Pancreas (tissue), 10 donors: ENCODE measurements at regions not wholly inside any gene's neighbourhood (a gene's known extent, or its start where the extent isn't known, plus 50 kb on each side); places are given as distances from the start of the nearest gene placed in this dataset.

Source experiments
- ATAC-seq, 4 donors: fragments of 200-7000 bp; cut with Tn5 transposase; one replicate each; pipeline versions ENCODE4 v1.8.0 to v1.9.1; 2020; ENCODE audit warnings: mild to moderate bottlenecking in 4 of 4, moderate library complexity in 4 of 4
- DNase-seq, 6 donors: peaks; one replicate each; pipeline ENCODE4 v3.0.0-alpha.2; 2020
- FAIRE-seq: peaks from 2 replicates; lab custom pipeline; 2012; peaks lifted over from hg19 to GRCh38; lab: Jason Lieb, UNC
- H3K27ac ChIP-seq, 4 donors: fragments of 200-600 bp; sonication (generic); 1 replicate in 3 of 4; 2 replicates in 1 of 4; pipeline versions ENCODE4 v1.5.0 to v1.8.0; 2020
- H3K27me3 ChIP-seq, 4 donors: fragments of 200-600 bp; one replicate each; pipeline ENCODE4 v1.8.0; 2021
- H3K36me3 ChIP-seq, 3 donors: fragments of 200-600 bp; sonication (generic) in 1 of 3; one replicate each; pipeline versions ENCODE4 v1.5.0 to v1.8.0; 2020 to 2021
- H3K4me1 ChIP-seq, 3 donors: fragments of 200-600 bp; one replicate each; pipeline ENCODE4 v1.8.0; 2021
- H3K4me3 ChIP-seq, 4 donors: fragments of 200-600 bp; sonication (generic) in 2 of 4; one replicate each; pipeline versions ENCODE4 v1.5.0 to v1.8.0; 2020 to 2021
- H3K9me3 ChIP-seq, 4 donors: fragments of 200-600 bp; one replicate each; pipeline ENCODE4 v1.8.0; 2021
- CTCF ChIP-seq, 4 donors: fragments of 200-600 bp; sonication (generic) in 3 of 4; IDR thresholded peaks; one replicate each; pipeline versions ENCODE4 v1.5.0 to v1.8.0; 2021; ENCODE audit warnings: antibody characterized with exemption in 4 of 4
- WGBS, 2 donors: extraction: QIAGEN DNeasy Blood & Tissue Kit; methylation state at CpG; one replicate each; pipeline ENCODE4 v1.1.7; 2013; 5-methylcytosine and 5-hydroxymethylcytosine counted together
- intact Hi-C, 3 donors: fragments of 100-400 bp; cut with DNase I; formaldehyde crosslinking; loops; one replicate each; pipeline versions ENCODE4 v1.11.1 to v1.14.2; 2022
- donor health status: healthy with polysubstance abuse.
- donor health status: DM: no; HTN: no; CAD: no; lungs with moderate emphysema.
- donor health status: DM: no; HTN: no; CAD: no.
- donor health status: control.
- donor health status: control.
- donor health status: Bipolar disorder and iron deficiency.
- donor health status: DM: yes; HTN: yes; CAD: no.
- donor health status: DM: no; HTN: no; CAD: no.
- donor health status: DM: no; HTN: no; CAD: no.
- donor health status: DM: yes; HTN: yes; CAD: no.

- H3K4me1 ChIP-seq, result no peaks in the 10 kb centered on the region
- no peak for TF ChIP-seq CTCF (IDR thresholded peaks at IDR 0.05)
- no peaks in the 10 kb centered on the region for H3K36me3 ChIP-seq
- intact Hi-C loops, result no loop called here
- DNase-seq (no peak), ATAC-seq (no peak), FAIRE-seq (no peak)
- WGBS, 2 donors, result 74 to 77% methylated on average over 1 of the region's 1 CpG
- H3K27me3 ChIP-seq, result no peaks in the 10 kb centered on the region
- H3K9me3 ChIP-seq, result no peaks in the 10 kb centered on the region
- H3K4me3 ChIP-seq, result no peak overlapping the region
- H3K27ac ChIP-seq, result no peak overlapping the region
Observed at GRCh38 chr9:7615344-7615743, 184.2 kb downstream of the DMAC1 start.

- intact Hi-C loops, result no loop called here
- ATAC-seq, result no peak
- no peak overlapping the region for H3K27ac ChIP-seq
- no peaks in the 10 kb centered on the region for H3K36me3 ChIP-seq
- FAIRE-seq, result no peak
- DNase-seq, result no peak
- no peaks in the 10 kb centered on the region for H3K9me3 ChIP-seq
- no peak for TF ChIP-seq CTCF (IDR thresholded peaks at IDR 0.05)
- no peaks in the 10 kb centered on the region for H3K4me1 ChIP-seq
- 55 to 68% methylated on average over 5 of the region's 5 CpGs for WGBS, 2 donors
- no peak overlapping the region for H3K4me3 ChIP-seq
- no peaks in the 10 kb centered on the region for H3K27me3 ChIP-seq
Observed at GRCh38 chr9:7613931-7614330, 185.6 kb downstream of the DMAC1 start.

- Histone ChIP-seq H3K36me3 (no peaks in the 10 kb centered on the region), H3K27ac (no peak overlapping the region), H3K4me3 (no peak overlapping the region), H3K27me3 (no peaks in the 10 kb centered on the region), H3K4me1 (no peaks in the 10 kb centered on the region), H3K9me3 (no peaks in the 10 kb centered on the region)
- TF ChIP-seq CTCF (IDR thresholded peaks at IDR 0.05), result no peak
- intact Hi-C loops, result no loop called here
- FAIRE-seq (no peak), ATAC-seq (no peak), DNase-seq (no peak)
- 77 to 84% methylated on average over 1 of the region's 1 CpG for WGBS, 2 donors
Observed at GRCh38 chr9:7608261-7608660, 191.3 kb downstream of the DMAC1 start.

GRCh38 chr9:7607421-7607820, 192.2 kb downstream of the DMAC1 start:
- Histone ChIP-seq H3K9me3 (no peaks in the 10 kb centered on the region), H3K4me3 (no peak overlapping the region), H3K36me3 (no peaks in the 10 kb centered on the region), H3K27ac (no peak overlapping the region), H3K4me1 (no peaks in the 10 kb centered on the region), H3K27me3 (no peaks in the 10 kb centered on the region)
- TF ChIP-seq CTCF (IDR thresholded peaks at IDR 0.05), result no peak
- ATAC-seq (no peak), DNase-seq (no peak), FAIRE-seq (no peak)
- intact Hi-C loops, result no loop called here
- 15 to 42% methylated on average over 2 of the region's 2 CpGs for WGBS, 2 donors

GRCh38 chr9:7606591-7606990, 193.0 kb downstream of the DMAC1 start:
- Histone ChIP-seq H3K9me3 (no peaks in the 10 kb centered on the region), H3K27me3 (no peaks in the 10 kb centered on the region), H3K4me1 (no peaks in the 10 kb centered on the region), H3K36me3 (no peaks in the 10 kb centered on the region), H3K27ac (no peak overlapping the region), H3K4me3 (no peak overlapping the region)
- intact Hi-C loops, result no loop called here
- WGBS, 2 donors, result 78 to 93% methylated on average over 1 of the region's 1 CpG
- DNase-seq (no peak), ATAC-seq (no peak), FAIRE-seq (no peak)
- TF ChIP-seq CTCF (IDR thresholded peaks at IDR 0.05), result no peak
